T follicular helper cell (primary cell): ENCODE measurements at regions not wholly inside any gene's neighbourhood (a gene's known extent, or its start where the extent isn't known, plus 50 kb on each side); places are given as distances from the start of the nearest gene placed in this dataset.

Source experiments
- DNase-seq: peaks from one replicate; pipeline ENCODE4 v3.0.0-alpha.2; 2020; ENCODE audit warnings: low read depth

DNA sequence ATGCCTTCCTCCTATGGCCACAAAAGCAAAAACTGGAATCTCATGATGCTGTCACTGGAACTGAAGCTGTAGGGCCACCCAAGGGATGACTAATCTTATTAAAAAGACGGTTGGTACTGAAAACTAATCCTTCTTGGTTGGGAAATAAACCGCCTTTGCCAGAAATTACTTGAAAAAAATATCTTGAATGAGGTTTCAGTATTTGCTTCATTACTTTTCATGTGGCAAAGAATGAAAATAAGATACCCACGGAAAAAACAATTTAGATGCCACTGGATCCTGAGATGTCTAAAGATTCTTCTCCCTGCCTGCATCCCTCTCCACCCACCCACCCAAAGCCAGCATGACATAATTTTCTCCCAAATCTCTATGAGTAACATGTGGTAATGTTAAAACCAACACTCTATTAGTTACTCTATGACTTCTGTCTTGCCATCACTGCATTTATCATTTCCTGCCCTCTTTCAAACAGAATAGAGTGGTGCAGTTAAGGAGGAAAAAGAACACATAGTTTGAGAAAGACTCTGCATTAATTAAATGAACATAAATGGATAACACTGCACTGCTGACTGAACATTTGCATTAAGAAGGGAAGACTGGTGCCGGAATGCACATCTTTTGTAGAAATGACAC is 111.8 kb upstream of the DPH6 start:
- DNase-seq: no peak

DNA sequence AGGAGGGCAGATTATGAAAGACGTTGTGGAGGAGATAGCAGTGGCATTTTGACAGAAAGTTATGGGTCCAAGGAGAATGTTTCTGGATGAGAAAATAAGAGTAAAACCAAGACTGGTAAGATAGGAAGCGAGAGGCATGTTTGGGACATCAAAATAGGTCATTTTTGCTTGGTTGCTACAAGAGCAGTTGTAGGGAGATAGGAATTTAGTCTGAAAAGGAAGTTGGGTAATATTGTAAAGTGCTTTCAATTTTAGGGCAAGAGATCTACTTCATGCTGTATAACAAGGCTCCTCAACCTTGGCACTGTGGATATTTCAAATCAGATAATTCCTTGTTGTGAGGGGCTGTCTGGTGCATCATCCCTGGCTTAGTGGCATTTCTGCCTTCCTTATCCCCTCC is 118.0 kb upstream of the DPH6 start:
- DNase-seq: no peak

DNA sequence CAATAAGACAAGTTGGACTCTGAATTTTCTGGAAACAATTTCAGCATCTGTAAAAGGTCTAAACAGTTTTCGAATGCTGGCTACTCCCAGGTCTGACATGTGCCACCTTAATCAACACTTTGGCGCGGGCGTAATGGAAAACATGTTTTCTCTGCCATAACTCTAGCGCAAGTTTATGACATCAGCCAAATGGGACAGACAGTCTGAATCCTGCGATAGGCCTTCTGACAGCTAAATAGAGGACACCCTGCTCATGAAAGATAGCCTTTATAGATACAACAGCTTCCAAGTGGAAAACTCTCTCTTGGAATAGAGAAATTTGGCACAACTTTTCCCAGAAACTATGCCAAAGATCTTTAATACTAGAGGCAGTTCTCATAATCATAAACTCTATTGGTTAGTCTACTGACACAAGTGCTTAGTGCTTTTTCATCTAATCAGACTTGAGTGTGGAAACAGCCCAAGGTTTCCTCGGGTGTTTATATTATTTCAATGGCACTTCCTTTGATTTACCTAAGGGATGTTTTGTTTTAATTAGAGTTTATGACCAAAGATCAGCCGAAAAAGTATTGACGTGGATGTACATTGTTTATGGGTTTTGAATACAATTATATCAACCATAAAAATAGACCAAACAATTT is 120.1 kb upstream of the DPH6 start:
- no peak for DNase-seq

DNA sequence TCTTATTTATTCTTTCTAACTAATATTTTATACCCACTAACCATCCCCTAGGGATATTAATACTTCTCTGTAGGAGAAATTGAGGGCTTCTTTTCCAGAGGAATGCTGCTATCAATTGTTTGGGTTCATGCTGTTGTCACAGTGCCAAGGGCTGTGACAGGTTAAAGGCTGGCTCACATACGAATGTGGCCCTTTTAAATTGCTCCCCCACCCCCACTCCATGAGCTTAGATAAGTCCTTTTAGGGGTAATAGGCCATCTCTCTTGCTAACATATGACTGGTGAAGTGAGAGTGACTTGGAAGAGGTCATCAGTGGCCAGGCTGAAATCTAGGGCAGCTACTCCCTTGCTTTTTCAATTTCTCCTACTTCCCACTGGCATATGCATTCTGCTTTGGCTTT is 121.9 kb upstream of the DPH6 start:
- DNase-seq: no peak

DNA sequence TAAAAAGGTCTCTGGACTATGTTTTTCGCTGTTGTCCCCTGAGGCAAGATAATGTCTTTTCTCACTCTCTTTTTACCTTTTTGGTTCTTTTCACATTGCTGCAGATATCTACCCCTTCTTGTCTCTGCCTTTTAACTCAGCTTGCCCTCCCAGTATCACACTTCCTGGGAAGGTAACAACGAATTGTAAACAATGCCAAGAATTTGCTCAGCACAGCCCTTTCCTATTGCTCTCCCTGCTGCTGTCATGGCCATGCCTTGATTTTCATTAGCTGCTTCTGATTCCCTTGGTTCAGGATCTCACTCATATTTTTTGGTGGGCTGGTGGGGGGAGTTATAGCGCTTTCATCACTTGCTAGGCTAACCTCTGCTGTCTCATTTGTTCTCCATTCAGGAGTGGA is 123.1 kb upstream of the DPH6 start:
- DNase-seq: no peak

DNA sequence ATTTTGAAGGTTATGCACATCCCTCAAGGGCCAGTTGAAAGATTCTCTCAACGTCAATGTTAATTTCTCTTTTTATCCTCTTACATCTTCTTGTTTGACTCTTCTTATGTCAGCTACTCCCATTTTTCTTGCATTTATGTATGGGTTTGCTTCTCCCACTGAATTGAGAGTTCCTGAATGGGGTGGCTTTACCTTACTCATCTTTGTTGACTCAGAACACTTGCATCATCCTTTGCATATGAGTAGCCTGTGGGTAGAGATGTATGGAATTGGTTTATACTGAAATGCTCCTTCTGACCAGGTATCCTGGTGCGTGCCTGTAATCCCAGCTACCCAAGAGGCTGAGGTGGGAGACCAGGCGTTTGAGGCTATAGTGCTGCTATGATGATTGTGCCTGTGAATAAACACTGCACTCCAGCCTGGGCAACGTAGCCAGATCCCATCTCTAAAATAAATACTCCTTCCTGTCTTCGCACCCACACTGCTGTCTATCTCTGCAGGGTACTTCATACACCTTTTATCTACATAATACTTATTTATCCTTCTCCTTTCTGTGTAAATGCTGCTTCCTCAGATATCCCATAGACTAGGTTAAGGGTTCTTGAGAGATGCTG is 123.6 kb upstream of the DPH6 start:
- no peak for DNase-seq

GRCh38 chr15:35671197-35671596 is 125.2 kb upstream of the DPH6 start:
- no peak for DNase-seq

- no peak for DNase-seq
Observed at GRCh38 chr15:35671981-35672380, 126.0 kb upstream of the DPH6 start.

GRCh38 chr15:35673093-35673684 is 127.2 kb upstream of the DPH6 start:
- no peak for DNase-seq

DNA sequence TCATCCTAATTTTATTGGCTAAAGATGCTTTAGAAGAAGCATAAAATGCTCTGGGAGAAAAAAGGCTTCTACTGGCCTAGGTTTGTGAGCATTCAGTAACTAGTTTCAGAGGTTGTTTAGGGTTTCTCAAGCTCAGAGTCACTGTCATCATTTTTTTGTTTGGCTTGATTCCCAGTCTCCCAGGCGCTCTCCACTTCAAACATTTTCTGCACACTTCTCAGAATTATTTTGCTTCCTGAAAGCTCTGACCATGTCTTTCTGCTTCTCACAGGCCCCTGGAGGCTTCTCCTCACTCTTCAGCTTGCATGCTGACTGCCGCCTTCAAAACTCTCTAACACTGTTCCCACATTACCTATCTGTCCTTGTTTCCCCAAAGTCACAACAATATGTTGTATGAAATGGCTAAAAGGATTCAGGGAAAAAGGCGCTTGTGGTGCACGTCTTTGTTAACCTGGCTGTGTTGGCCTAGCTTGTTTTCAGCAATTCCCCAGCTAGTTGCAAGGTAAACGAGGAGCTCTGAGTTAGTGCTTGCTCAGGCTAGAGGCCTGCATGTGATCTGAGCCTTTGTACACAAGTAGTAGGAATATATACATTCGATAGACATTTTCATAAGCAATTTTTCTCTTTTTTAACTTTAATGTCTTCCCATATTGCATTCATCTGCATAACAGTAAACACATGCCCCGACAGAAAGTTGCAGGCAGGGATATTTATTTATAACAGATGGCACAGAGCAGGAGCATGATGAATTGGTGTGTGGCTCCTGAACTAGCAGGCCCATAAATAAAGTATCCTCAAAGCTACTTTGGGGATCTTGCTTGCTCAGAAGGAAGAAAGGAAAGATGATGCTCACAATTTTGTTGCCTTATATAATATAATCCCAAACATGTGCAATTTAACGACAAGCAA is 129.2 kb upstream of the DPH6 start:
- DNase-seq: no peak

DNA sequence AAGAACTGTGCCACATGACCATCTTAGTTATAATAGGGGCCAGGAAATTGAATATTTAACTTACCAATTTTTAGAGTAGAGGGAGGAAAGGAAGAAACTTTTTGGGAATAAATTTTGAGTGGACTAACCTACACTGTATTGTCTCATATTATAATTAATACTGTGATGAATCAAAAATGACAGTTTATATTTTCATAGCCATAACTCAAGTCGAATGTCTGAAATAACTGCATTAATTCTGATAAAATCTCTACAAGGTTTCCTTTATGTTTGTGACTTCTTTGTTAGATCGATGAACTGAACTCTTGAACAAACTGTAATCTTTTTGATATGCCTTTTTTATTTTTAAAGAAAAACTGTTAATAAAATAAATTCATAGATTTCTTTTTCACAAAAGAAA is 132.8 kb upstream of the DPH6 start:
- DNase-seq: no peak

DNA sequence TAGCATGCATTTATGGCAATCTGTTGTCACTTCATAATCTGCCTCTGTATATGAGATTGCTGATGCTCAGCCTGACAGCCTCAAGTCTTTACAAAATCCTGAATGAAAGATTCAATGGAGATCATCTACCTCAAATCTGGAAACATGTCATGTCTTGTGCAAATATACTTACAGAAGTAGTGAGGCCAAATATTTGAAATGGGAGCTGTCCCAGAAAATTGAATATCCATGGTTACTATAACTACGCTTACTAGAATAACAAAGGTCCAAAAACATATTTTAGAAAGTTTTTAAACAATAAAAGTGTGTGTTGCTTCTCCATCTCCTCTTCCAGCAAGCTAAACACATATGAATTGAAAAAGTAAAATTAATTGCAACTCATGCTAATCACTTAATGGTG is 133.2 kb upstream of the DPH6 start:
- DNase-seq: no peak

DNA sequence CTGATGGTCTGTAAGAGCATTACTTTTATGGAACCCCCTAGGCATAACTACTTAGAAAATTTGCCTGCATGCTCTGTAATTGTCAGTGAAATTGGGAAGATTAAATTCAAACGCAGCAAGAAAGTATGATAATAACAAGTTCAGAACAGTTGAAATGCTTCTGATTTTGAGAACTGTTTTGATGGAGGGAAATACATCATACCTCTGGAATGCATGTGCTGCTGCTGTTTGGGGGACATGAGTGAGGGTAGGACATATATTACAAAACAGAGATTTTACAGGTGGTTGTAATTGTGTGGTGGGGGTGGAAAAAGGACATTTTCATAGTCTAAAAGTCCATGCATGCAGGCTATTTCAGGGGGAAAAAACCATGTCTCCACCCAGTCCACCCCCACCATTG is 135.0 kb upstream of the DPH6 start:
- no peak for DNase-seq

GRCh38 chr15:35686347-35686746 is 140.4 kb upstream of the DPH6 start:
- no peak for DNase-seq

DNA sequence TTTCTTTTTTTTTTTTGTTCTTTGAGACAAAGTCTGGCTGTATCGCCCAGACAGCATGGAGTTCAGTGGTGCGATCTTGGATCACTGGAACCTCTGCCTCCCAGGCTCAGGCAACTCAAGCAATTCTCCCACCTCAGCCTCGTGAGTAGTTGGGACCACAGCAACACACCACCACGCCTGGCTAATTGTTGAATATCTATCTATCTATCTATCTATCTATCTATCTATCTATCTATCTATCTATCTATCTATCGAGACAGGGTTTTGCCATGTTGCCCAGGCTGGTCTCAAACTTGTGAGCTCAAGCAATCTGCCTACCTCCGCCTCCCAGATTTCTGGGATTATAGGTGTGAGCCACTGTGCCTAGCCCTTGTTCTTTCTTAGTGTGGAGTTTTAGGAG is 143.3 kb upstream of the DPH6 start:
- no peak for DNase-seq

- no peak for DNase-seq
Observed at GRCh38 chr15:35690089-35690488, 144.1 kb upstream of the DPH6 start.

- DNase-seq: no peak
Observed at GRCh38 chr15:35690698-35691116, 144.7 kb upstream of the DPH6 start.

DNA sequence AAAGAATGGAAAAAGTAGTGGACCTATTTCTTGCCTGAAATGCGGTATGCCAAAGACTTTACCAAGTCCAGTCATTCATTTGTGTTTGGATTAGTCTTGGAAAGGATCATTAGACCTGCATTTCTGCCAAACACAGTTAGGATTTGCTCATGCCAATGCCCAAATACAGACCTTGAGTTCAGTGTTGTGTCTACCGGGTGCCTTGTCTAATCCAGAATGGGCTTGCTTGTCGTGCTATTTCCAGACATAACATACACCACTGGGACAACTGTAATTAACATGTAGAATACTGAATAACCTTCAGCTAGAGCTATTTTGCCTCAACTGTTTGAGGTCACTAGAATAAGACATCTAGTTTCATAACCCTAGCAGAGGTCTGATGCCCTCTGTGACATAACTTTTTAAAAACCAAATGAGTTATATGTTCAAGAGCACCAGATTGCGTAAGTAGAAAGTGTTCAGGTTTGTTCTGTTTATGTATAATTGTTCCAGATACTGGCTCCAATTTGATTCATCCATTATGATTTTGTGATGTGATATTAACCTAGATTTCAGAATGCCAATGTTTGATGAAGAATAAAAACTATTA is 145.3 kb upstream of the DPH6 start:
- DNase-seq: no peak

- DNase-seq: no peak
Observed at GRCh38 chr15:35691891-35692867, 146.2 kb upstream of the DPH6 start.

DNA sequence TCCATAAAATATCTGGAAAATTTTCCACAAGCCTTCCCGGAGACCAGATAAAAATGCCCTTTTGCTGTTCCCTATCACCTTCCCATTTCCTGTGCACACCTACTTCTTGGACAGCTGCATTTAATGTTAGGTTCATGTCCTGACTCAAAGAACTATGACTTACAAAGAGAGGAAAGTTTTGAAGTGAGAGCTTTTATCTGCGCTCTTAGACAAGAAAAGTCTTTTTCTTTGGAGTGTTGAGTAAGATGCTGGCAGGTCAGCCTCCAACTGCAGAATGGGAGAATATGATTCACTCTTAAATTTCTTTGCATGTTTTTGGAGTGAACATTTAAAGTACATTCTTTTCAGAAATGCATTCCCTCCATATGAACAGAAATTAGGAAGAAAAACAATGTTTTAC is 147.3 kb upstream of the DPH6 start:
- no peak for DNase-seq

GRCh38 chr15:35693886-35694285 is 147.9 kb upstream of the DPH6 start:
- no peak for DNase-seq
